ENCODE measurements at regions not wholly inside any gene's neighbourhood (a gene's known extent, or its start where the extent isn't known, plus 50 kb on each side); places are given as distances from the start of the nearest gene placed in this dataset.

- DNase-seq (ENCODE audit: low read depth) = no peak
- no peak for TF ChIP-seq CTCF (IDR thresholded peaks at IDR 0.05; ENCODE audit: insufficient read depth, low read depth, low read length, missing control alignments)
- H3K4me3 ChIP-seq (ENCODE audit: low read length) = no peak overlapping the region
Measured at GRCh38 chr12:33323823-33324222, 115.8 kb downstream of the SYT10 start.

GRCh38 chr12:33322519-33322918 lies 117.1 kb downstream of the SYT10 start:
- no peak for DNase-seq (ENCODE audit: low read depth)
- H3K4me3 ChIP-seq (ENCODE audit: low read length) = no peak overlapping the region
- no peak for TF ChIP-seq CTCF (IDR thresholded peaks at IDR 0.05; ENCODE audit: insufficient read depth, low read depth, low read length, missing control alignments)

- no peak overlapping the region for H3K4me3 ChIP-seq (ENCODE audit: low read length)
- DNase-seq (ENCODE audit: low read depth) = no peak
- TF ChIP-seq CTCF (IDR thresholded peaks at IDR 0.05; ENCODE audit: insufficient read depth, low read depth, low read length, missing control alignments) = no peak
Measured at GRCh38 chr12:33317746-33318145, 121.9 kb downstream of the SYT10 start.

- no peak for DNase-seq (ENCODE audit: low read depth)
- no peak overlapping the region for H3K4me3 ChIP-seq (ENCODE audit: low read length)
- TF ChIP-seq CTCF (IDR thresholded peaks at IDR 0.05; ENCODE audit: insufficient read depth, low read depth, low read length, missing control alignments) = no peak
Measured at GRCh38 chr12:33314223-33314622, 125.4 kb downstream of the SYT10 start.

GRCh38 chr12:33313476-33313875 lies 126.1 kb downstream of the SYT10 start:
- H3K4me3 ChIP-seq (ENCODE audit: low read length) = no peak overlapping the region
- DNase-seq (ENCODE audit: low read depth) = no peak
- no peak for TF ChIP-seq CTCF (IDR thresholded peaks at IDR 0.05; ENCODE audit: insufficient read depth, low read depth, low read length, missing control alignments)

- TF ChIP-seq CTCF (IDR thresholded peaks at IDR 0.05; ENCODE audit: insufficient read depth, low read depth, low read length, missing control alignments) = no peak
- DNase-seq (ENCODE audit: low read depth) = no peak
- no peak overlapping the region for H3K4me3 ChIP-seq (ENCODE audit: low read length)
Measured at GRCh38 chr12:33310471-33310870, 129.1 kb downstream of the SYT10 start.

- DNase-seq (ENCODE audit: low read depth) = no peak
- no peak overlapping the region for H3K4me3 ChIP-seq (ENCODE audit: low read length)
- no peak for TF ChIP-seq CTCF (IDR thresholded peaks at IDR 0.05; ENCODE audit: insufficient read depth, low read depth, low read length, missing control alignments)
Measured at GRCh38 chr12:33304176-33304575, 135.4 kb downstream of the SYT10 start.

All from epithelial cell of esophagus (primary cell).